NCI-H2227 (cell line): ENCODE measurements at regions not wholly inside any gene's neighbourhood (a gene's known extent, or its start where the extent isn't known, plus 50 kb on each side); places are given as distances from the start of the nearest gene placed in this dataset.

Experiments used
- DNase-seq: peaks from one replicate; lab custom pipeline; 2025; ENCODE audit not compliant: unreplicated experiment; lab: John Stamatoyannopoulos, UW

GRCh38 chr3:115450036-115450435, 173.3 kb upstream of the GAP43 start:
- DNase-seq = no peak

- no peak for DNase-seq
These were observed 159.3 kb upstream of the GAP43 start for GRCh38 chr3:115464036-115464435.

GRCh38 chr3:115469649-115470048, 153.7 kb upstream of the GAP43 start:
- no peak for DNase-seq

GRCh38 chr3:115470254-115470653, 153.1 kb upstream of the GAP43 start:
- DNase-seq = no peak

- DNase-seq = no peak
These were observed 147.9 kb upstream of the GAP43 start for GRCh38 chr3:115475178-115476041.

GRCh38 chr3:115476472-115476871, 146.8 kb upstream of the GAP43 start:
- DNase-seq = no peak

GRCh38 chr3:115478359-115478758, 145.0 kb upstream of the GAP43 start:
- DNase-seq = no peak

- no peak for DNase-seq
These were observed 136.4 kb upstream of the GAP43 start for GRCh38 chr3:115486880-115487279.

- DNase-seq = no peak
These were observed 135.3 kb upstream of the GAP43 start for GRCh38 chr3:115487968-115488367.

- DNase-seq = no peak
These were observed 134.9 kb upstream of the GAP43 start for GRCh38 chr3:115488409-115488808.

- DNase-seq = no peak
These were observed 128.5 kb upstream of the GAP43 start for GRCh38 chr3:115494826-115495225.

GRCh38 chr3:115498421-115498820, 124.9 kb upstream of the GAP43 start:
- DNase-seq = no peak

GRCh38 chr3:115498898-115499297, 124.4 kb upstream of the GAP43 start:
- no peak for DNase-seq

GRCh38 chr3:115499666-115500065, 123.6 kb upstream of the GAP43 start:
- DNase-seq = no peak

GRCh38 chr3:115500795-115501194, 122.5 kb upstream of the GAP43 start:
- no peak for DNase-seq

- DNase-seq = no peak
These were observed 121.2 kb upstream of the GAP43 start for GRCh38 chr3:115502128-115502527.

- peak; percentile 48 for DNase-seq
These were observed 119.9 kb upstream of the GAP43 start for GRCh38 chr3:115503394-115503793.

GRCh38 chr3:115508562-115508961, 114.7 kb upstream of the GAP43 start:
- DNase-seq = peak; percentile 0

- DNase-seq = peak; percentile 85
These were observed 110.5 kb upstream of the GAP43 start for GRCh38 chr3:115512565-115513415.

GRCh38 chr3:115513416-115513800, 109.9 kb upstream of the GAP43 start:
- DNase-seq = no peak

- DNase-seq = no peak
These were observed 105.8 kb upstream of the GAP43 start for GRCh38 chr3:115517457-115518050.
